ENCODE measurements at regions not wholly inside any gene's neighbourhood (a gene's known extent, or its start where the extent isn't known, plus 50 kb on each side); places are given as distances from the start of the nearest gene placed in this dataset.

- TF ChIP-seq SIN3A (IDR thresholded peaks at IDR 0.05; ENCODE audit: borderline replicate concordance, insufficient read depth, low read length) (no peak), FOXP2 (optimal IDR thresholded peaks at IDR 0.05; ENCODE audit: borderline replicate concordance, extremely low read depth, extremely low read length, insufficient read depth) (no peak), REST (IDR thresholded peaks at IDR 0.05; ENCODE audit: insufficient read depth in 1 of 2, low read depth in 2 of 2, low read length in 2 of 2) (no peak), POLR2AphosphoS5 (IDR thresholded peaks at IDR 0.05; ENCODE audit: low read depth, low read length) (no peak), TAF1 (IDR thresholded peaks at IDR 0.05; ENCODE audit: borderline replicate concordance, insufficient read depth, low read length) (no peak)
Observed at GRCh38 chr1:29789910-29790247, 553.6 kb downstream of the PTPRU start.

- no peak for TF ChIP-seq POLR2AphosphoS5 (IDR thresholded peaks at IDR 0.05; ENCODE audit: low read depth, low read length)
- TF ChIP-seq REST (IDR thresholded peaks at IDR 0.05; ENCODE audit: insufficient read depth in 1 of 2, low read depth in 2 of 2, low read length in 2 of 2): no peak
- no peak for TF ChIP-seq SIN3A (IDR thresholded peaks at IDR 0.05; ENCODE audit: borderline replicate concordance, insufficient read depth, low read length)
- no peak for TF ChIP-seq FOXP2 (optimal IDR thresholded peaks at IDR 0.05; ENCODE audit: borderline replicate concordance, extremely low read depth, extremely low read length, insufficient read depth)
- TF ChIP-seq TAF1 (IDR thresholded peaks at IDR 0.05; ENCODE audit: borderline replicate concordance, insufficient read depth, low read length): no peak
Observed at GRCh38 chr1:29789221-29789909, 553.0 kb downstream of the PTPRU start.

GRCh38 chr1:29786791-29787732, 550.7 kb downstream of the PTPRU start:
- TF ChIP-seq FOXP2 (optimal IDR thresholded peaks at IDR 0.05; ENCODE audit: borderline replicate concordance, extremely low read depth, extremely low read length, insufficient read depth) (no peak), TAF1 (IDR thresholded peaks at IDR 0.05; ENCODE audit: borderline replicate concordance, insufficient read depth, low read length) (no peak), REST (IDR thresholded peaks at IDR 0.05; ENCODE audit: insufficient read depth in 1 of 2, low read depth in 2 of 2, low read length in 2 of 2) (no peak), POLR2AphosphoS5 (IDR thresholded peaks at IDR 0.05; ENCODE audit: low read depth, low read length) (no peak), SIN3A (IDR thresholded peaks at IDR 0.05; ENCODE audit: borderline replicate concordance, insufficient read depth, low read length) (no peak)

- no peak for TF ChIP-seq POLR2AphosphoS5 (IDR thresholded peaks at IDR 0.05; ENCODE audit: low read depth, low read length)
- no peak for TF ChIP-seq FOXP2 (optimal IDR thresholded peaks at IDR 0.05; ENCODE audit: borderline replicate concordance, extremely low read depth, extremely low read length, insufficient read depth)
Observed at GRCh38 chr1:29786195-29786594, 549.9 kb downstream of the PTPRU start.

- no peak for TF ChIP-seq TAF1 (IDR thresholded peaks at IDR 0.05; ENCODE audit: borderline replicate concordance, insufficient read depth, low read length)
- TF ChIP-seq SIN3A (IDR thresholded peaks at IDR 0.05; ENCODE audit: borderline replicate concordance, insufficient read depth, low read length): no peak
- TF ChIP-seq REST (IDR thresholded peaks at IDR 0.05; ENCODE audit: insufficient read depth in 1 of 2, low read depth in 2 of 2, low read length in 2 of 2): no peak
- no peak for TF ChIP-seq POLR2AphosphoS5 (IDR thresholded peaks at IDR 0.05; ENCODE audit: low read depth, low read length)
- TF ChIP-seq FOXP2 (optimal IDR thresholded peaks at IDR 0.05; ENCODE audit: borderline replicate concordance, extremely low read depth, extremely low read length, insufficient read depth): no peak
Observed at GRCh38 chr1:29785554-29785953, 549.2 kb downstream of the PTPRU start.

Measured in PFSK-1 (cell line).